Endothelial cell of umbilical vein (primary cell): ENCODE measurements at regions not wholly inside any gene's neighbourhood (a gene's known extent, or its start where the extent isn't known, plus 50 kb on each side); places are given as distances from the start of the nearest gene placed in this dataset.

Experiments used
- BruUV-seq: library from RNA; stranded (reverse); fragments of 400-500 nt; replicated peaks from 2 replicates; lab custom pipeline; 2021; lab: Mats Ljungman, UMichigan
- CTCF ChIA-PET: fragments of 300-600, 350-600 bp; sonication (Branson Sonifier 250); formaldehyde crosslinking; loops from one replicate; lab custom pipeline; 2021; ENCODE audit warnings: antibody characterized with exemption, inconsistent platforms; lab: Charles Lee
- POLR2A ChIA-PET: fragments of 300-600, 350-600 bp; sonication (Branson Sonifier 250); formaldehyde crosslinking; loops from one replicate; lab custom pipeline; 2021; ENCODE audit warnings: antibody characterized with exemption, inconsistent platforms; lab: Charles Lee
- DNase-seq: peaks from one replicate; pipeline ENCODE4 v3.0.0-alpha.2; 2011; ENCODE audit warnings: low read depth, low spot score
- FAIRE-seq: peaks from 2 replicates; lab custom pipeline; 2011; peaks lifted over from hg19 to GRCh38; lab: Jason Lieb, UNC
- H2AFZ ChIP-seq: 2 replicates; pipeline ENCODE4 v1.6.0; 2012; ENCODE audit warnings: low read depth, low read length, control low read depth, inconsistent platforms
- H3K27ac ChIP-seq: 2 replicates; pipeline ENCODE4 v1.5.1; 2011; ENCODE audit warnings: low read depth, mild to moderate bottlenecking, control low read depth, low read length, moderate library complexity; ENCODE audit not compliant: insufficient read depth
- H3K27me3 ChIP-seq, 2 experiments: 2 replicates each; pipeline versions ENCODE4 v1.6.0 to v1.6.1; 2011; ENCODE audit warnings: low read length in 2 of 2, mixed read lengths in 1 of 2; ENCODE audit not compliant: control insufficient read depth in 2 of 2, insufficient read depth in 2 of 2
- H3K36me3 ChIP-seq, 2 experiments: 2 replicates in 1 of 2; 3 replicates in 1 of 2; pipeline ENCODE4 v1.5.1; 2011; ENCODE audit warnings: low read length in 2 of 2, mild to moderate bottlenecking in 1 of 2, moderate library complexity in 1 of 2; ENCODE audit not compliant: control insufficient read depth in 2 of 2, insufficient read depth in 2 of 2; ENCODE audit errors: extremely low read depth in 1 of 2
- H3K4me1 ChIP-seq: 3 replicates; pipeline ENCODE4 v1.5.1; 2011; ENCODE audit warnings: mild to moderate bottlenecking, low read length; ENCODE audit not compliant: control insufficient read depth, insufficient read depth; ENCODE audit errors: extremely low read depth
- H3K4me2 ChIP-seq: 2 replicates; pipeline ENCODE4 v1.6.1; 2011; ENCODE audit warnings: low read length, control low read depth, mixed read lengths; ENCODE audit not compliant: insufficient read depth
- H3K4me3 ChIP-seq, 3 experiments: fragments of 200-600 bp in 1 of 3; sonication (generic), shearing (Covaris generic) in 1 of 3; replicated peaks in 1 of 3; 2 replicates each; pipeline ENCODE4 v1.5.1; 2011 to 2016; ENCODE audit warnings: control low read depth in 3 of 3, low read length in 3 of 3, mild to moderate bottlenecking in 2 of 3, inconsistent platforms in 1 of 3, low read depth in 1 of 3, moderate library complexity in 1 of 3; ENCODE audit not compliant: insufficient read depth in 1 of 3
- H3K79me2 ChIP-seq: 2 replicates; pipeline ENCODE4 v1.6.0; 2012; ENCODE audit warnings: low read length, inconsistent platforms; ENCODE audit not compliant: control insufficient read depth, insufficient read depth
- H3K9ac ChIP-seq: replicated peaks from 2 replicates; pipeline ENCODE3; 2011; ENCODE audit warnings: low read length, control low read depth; ENCODE audit not compliant: insufficient read depth; ENCODE audit errors: extremely low read depth
- H3K9me1 ChIP-seq: replicated peaks from 3 replicates; pipeline ENCODE4 v1.6.0; 2011; ENCODE audit warnings: mild to moderate bottlenecking, low read length; ENCODE audit not compliant: control insufficient read depth, insufficient read depth; ENCODE audit errors: extremely low read depth
- H3K9me3 ChIP-seq: replicated peaks from 2 replicates; pipeline ENCODE4 v1.5.1; 2012; ENCODE audit warnings: low read length, inconsistent platforms; ENCODE audit not compliant: control insufficient read depth, insufficient read depth
- H4K20me1 ChIP-seq: replicated peaks from 2 replicates; pipeline ENCODE3; 2011; ENCODE audit warnings: mild to moderate bottlenecking, low read length; ENCODE audit not compliant: control insufficient read depth, insufficient read depth; ENCODE audit errors: extremely low read depth
- FOS ChIP-seq: IDR thresholded peaks from 2 replicates; pipeline ENCODE4 v1.6.1; 2011; ENCODE audit warnings: mild to moderate bottlenecking, low read length, moderate library complexity, borderline replicate concordance; ENCODE audit not compliant: insufficient read depth
- GATA2 ChIP-seq: IDR thresholded peaks from 2 replicates; pipeline ENCODE4 v1.7.0; 2011; ENCODE audit warnings: low read depth, mild to moderate bottlenecking, moderate library complexity, mixed read lengths, low read length; ENCODE audit not compliant: insufficient read length, insufficient read depth
- JUN ChIP-seq: IDR thresholded peaks from 2 replicates; pipeline ENCODE4 v1.6.1; 2011; ENCODE audit warnings: borderline replicate concordance, low read depth; ENCODE audit not compliant: insufficient read length, insufficient read depth
- MYC ChIP-seq: IDR thresholded peaks from one replicate; pipeline ENCODE4 v1.6.1; 2011; ENCODE audit warnings: mild to moderate bottlenecking, low read depth, low read length
- POLR2A ChIP-seq: IDR thresholded peaks from 2 replicates; pipeline ENCODE4 v1.6.1; 2012; ENCODE audit warnings: low read depth, mild to moderate bottlenecking, control low read depth, low read length
- dilution Hi-C: fragments of 300-500 bp; cut with MboI; formaldehyde crosslinking; loops from one replicate; pipeline ENCODE4 v1.15.0; 2019; ENCODE audit warnings: low sequenced_read_pairs; ENCODE audit not compliant: extremely low pct_ligation_motif_present
- intact Hi-C: fragments of 100-400 bp; cut with micrococcal nuclease; formaldehyde crosslinking; loops from one replicate; pipeline ENCODE4 v1.10.0; 2022

- no peak overlapping the region for H3K4me2 ChIP-seq
- H3K27me3 ChIP-seq = no peaks in the 10 kb centered on the region
- no peak for DNase-seq
- no TSS peak for BruUV-seq
- H4K20me1 ChIP-seq = no peaks in the 10 kb centered on the region
- H3K9ac ChIP-seq = no peak overlapping the region
- FAIRE-seq = no peak
- H3K9me3 ChIP-seq = peaks cover 3% of the 10 kb centered on the region
- no peak overlapping the region for H3K27ac ChIP-seq
- dilution Hi-C loops = no loop called here
- H3K4me1 ChIP-seq = no peaks in the 10 kb centered on the region
- H2AFZ ChIP-seq = no peak overlapping the region
- TF ChIP-seq JUN = no peak
- no peak for TF ChIP-seq GATA2
- TF ChIP-seq MYC = no peak
- TF ChIP-seq FOS = no peak
- no peaks in the 10 kb centered on the region for H3K36me3 ChIP-seq
- ChIA-PET POLR2A (no interaction called here), CTCF (no interaction called here)
- H3K79me2 ChIP-seq = no peaks in the 10 kb centered on the region
- H3K9me1 ChIP-seq = no peaks in the 10 kb centered on the region
- intact Hi-C loops = no loop called here
- no peak overlapping the region for H3K4me3 ChIP-seq
Measured at GRCh38 chr3:3675801-3676200, 123.4 kb upstream of the LRRN1 start.

- dilution Hi-C loops (no loop called here), intact Hi-C loops (no loop called here)
- ChIA-PET POLR2A (no interaction called here), CTCF (no interaction called here)
- H3K9me1 ChIP-seq = no peaks in the 10 kb centered on the region
- no peak overlapping the region for H3K4me2 ChIP-seq
- DNase-seq (no peak), FAIRE-seq (no peak)
- no peaks in the 10 kb centered on the region for H3K36me3 ChIP-seq
- H3K9me3 ChIP-seq = peaks cover 3% of the 10 kb centered on the region
- TF ChIP-seq POLR2A = no peak
- H3K4me3 ChIP-seq = no peak overlapping the region
- H4K20me1 ChIP-seq = no peaks in the 10 kb centered on the region
- H3K27me3 ChIP-seq = no peaks in the 10 kb centered on the region
- no peaks in the 10 kb centered on the region for H3K79me2 ChIP-seq
- H2AFZ ChIP-seq = no peak overlapping the region
- no peak overlapping the region for H3K9ac ChIP-seq
- no peak overlapping the region for H3K27ac ChIP-seq
- no TSS peak for BruUV-seq
- H3K4me1 ChIP-seq = no peaks in the 10 kb centered on the region
Measured at GRCh38 chr3:3675186-3675585, 124.0 kb upstream of the LRRN1 start.
